IMR-90 (cell line): ENCODE measurements at regions not wholly inside any gene's neighbourhood (a gene's known extent, or its start where the extent isn't known, plus 50 kb on each side); places are given as distances from the start of the nearest gene placed in this dataset.

Experiments
- ATAC-seq: fragments of 200-7000 bp; cut with Tn5 transposase; 2 replicates; pipeline ENCODE4 v1.9.1; 2020; ENCODE audit warnings: low read depth, mild to moderate bottlenecking, moderate library complexity
- BruUV-seq: library from RNA; stranded (reverse); fragments of 400-500 nt; replicated peaks from 2 replicates; lab custom pipeline; 2021; lab: Mats Ljungman, UMichigan
- CTCF ChIA-PET: fragments of 300-600 bp; formaldehyde crosslinking; extraction: SDS; loops from one replicate; lab custom pipeline; 2021; ENCODE audit warnings: antibody characterized with exemption; lab: Yijun Ruan, JAX
- POLR2A ChIA-PET: fragments of 300-600 bp; sonication (Branson Sonifier 250); formaldehyde crosslinking; loops from one replicate; lab custom pipeline; 2022; ENCODE audit warnings: antibody characterized with exemption; ENCODE audit not compliant: unreplicated experiment; lab: Charles Lee
- DNase-seq: peaks from one replicate; pipeline ENCODE4 v3.0.0; 2013
- H2AFZ ChIP-seq: replicated peaks from 2 replicates; pipeline ENCODE3; 2013; ENCODE audit warnings: low read length, mild to moderate bottlenecking; ENCODE audit not compliant: poor library complexity
- H2AK5ac ChIP-seq: 2 replicates; pipeline ENCODE4 v1.6.1; 2013; ENCODE audit warnings: low read depth, low read length, inconsistent platforms
- H2AK9ac ChIP-seq: replicated peaks from 2 replicates; pipeline ENCODE3; 2013; ENCODE audit warnings: mild to moderate bottlenecking, low read depth, low read length, moderate library complexity; ENCODE audit not compliant: poor library complexity
- H2BK120ac ChIP-seq: 2 replicates; pipeline ENCODE4 v1.6.1; 2013; ENCODE audit warnings: low read depth, low read length, inconsistent platforms
- H2BK15ac ChIP-seq: 3 replicates; pipeline ENCODE4 v1.6.1; 2013; ENCODE audit warnings: low read depth, low read length, inconsistent platforms
- H2BK20ac ChIP-seq: 2 replicates; pipeline ENCODE4 v1.6.1; 2013; ENCODE audit warnings: low read depth, mild to moderate bottlenecking, inconsistent platforms, low read length, moderate library complexity
- H2BK5ac ChIP-seq: 2 replicates; pipeline ENCODE4 v1.6.1; 2013; ENCODE audit warnings: mild to moderate bottlenecking, low read depth, low read length, inconsistent platforms; ENCODE audit not compliant: poor library complexity, severe bottlenecking
- H3K14ac ChIP-seq: replicated peaks from 2 replicates; pipeline ENCODE4 v1.6.1; 2013; ENCODE audit warnings: low read depth, low read length, inconsistent platforms
- H3K18ac ChIP-seq: 2 replicates; pipeline ENCODE4 v1.6.1; 2013; ENCODE audit warnings: low read depth, low read length, control low read depth
- H3K23ac ChIP-seq: 2 replicates; pipeline ENCODE4 v1.6.1; 2013; ENCODE audit warnings: low read depth, low read length, inconsistent platforms
- H3K27ac ChIP-seq: 2 replicates; pipeline ENCODE4 v1.5.1; 2013; ENCODE audit warnings: mild to moderate bottlenecking, control low read depth, low read length; ENCODE audit not compliant: insufficient read depth
- H3K27me3 ChIP-seq: 2 replicates; pipeline ENCODE4 v1.6.1; 2013; ENCODE audit warnings: low read length; ENCODE audit not compliant: control insufficient read depth, insufficient read depth
- H3K36me3 ChIP-seq: 2 replicates; pipeline ENCODE4 v1.6.1; 2013; ENCODE audit warnings: low read length, mixed read lengths; ENCODE audit not compliant: control insufficient read depth, insufficient read depth
- H3K4ac ChIP-seq: 2 replicates; pipeline ENCODE4 v1.6.1; 2013; ENCODE audit warnings: low read depth, low read length, inconsistent platforms
- H3K4me1 ChIP-seq: 2 replicates; pipeline ENCODE4 v1.6.1; 2013; ENCODE audit warnings: low read length, mixed read lengths; ENCODE audit not compliant: control insufficient read depth, insufficient read depth
- H3K4me2 ChIP-seq: 2 replicates; pipeline ENCODE4 v1.6.1; 2013; ENCODE audit warnings: low read depth, mild to moderate bottlenecking, control low read depth, low read length, moderate library complexity
- H3K4me3 ChIP-seq: 2 replicates; pipeline ENCODE4 v1.5.1; 2013; ENCODE audit warnings: low read depth, mild to moderate bottlenecking, control low read depth, low read length, moderate library complexity; ENCODE audit not compliant: insufficient read depth
- H3K56ac ChIP-seq: 2 replicates; pipeline ENCODE4 v1.6.1; 2013; ENCODE audit warnings: low read length, inconsistent platforms; ENCODE audit not compliant: insufficient read depth; ENCODE audit errors: extremely low read depth
- H3K79me1 ChIP-seq, 2 experiments: 2 replicates each; pipeline ENCODE4 v1.6.1; 2013; ENCODE audit warnings: low read length in 2 of 2, inconsistent platforms in 1 of 2, low read depth in 1 of 2
- H3K9ac ChIP-seq: 2 replicates; pipeline ENCODE4 v1.6.1; 2013; ENCODE audit warnings: low read depth, low read length, control low read depth
- H3K9me1 ChIP-seq: 2 replicates; pipeline ENCODE4 v1.6.1; 2013; ENCODE audit warnings: low read length, inconsistent platforms; ENCODE audit not compliant: insufficient read depth
- H3K9me3 ChIP-seq: 2 replicates; pipeline ENCODE4 v1.6.1; 2013; ENCODE audit warnings: low read length; ENCODE audit not compliant: control insufficient read depth, insufficient read depth
- H4K20me1 ChIP-seq: 2 replicates; pipeline ENCODE4 v1.6.1; 2013; ENCODE audit warnings: low read length, inconsistent platforms; ENCODE audit not compliant: insufficient read depth
- H4K5ac ChIP-seq: 2 replicates; pipeline ENCODE4 v1.6.1; 2013; ENCODE audit warnings: mild to moderate bottlenecking, low read depth, low read length, control low read depth
- H4K8ac ChIP-seq, 2 experiments: 2 replicates each; pipeline ENCODE4 v1.6.1; 2013; ENCODE audit warnings: low read depth in 2 of 2, low read length in 2 of 2, control low read depth in 1 of 2, inconsistent platforms in 1 of 2
- H4K91ac ChIP-seq: 2 replicates; pipeline ENCODE4 v1.6.1; 2013; ENCODE audit warnings: low read depth, low read length, inconsistent platforms; ENCODE audit not compliant: insufficient read depth
- BHLHE40 ChIP-seq: fragments of 150-350 bp; IDR thresholded peaks from 2 replicates; pipeline ENCODE4 v1.6.1; 2016; ENCODE audit warnings: mild to moderate bottlenecking, low read depth, low read length
- CEBPB ChIP-seq: IDR thresholded peaks from 2 replicates; pipeline ENCODE4 v1.6.1; 2012; ENCODE audit warnings: low read depth, low read length, improper control_type of control experiment
- CHD1 ChIP-seq: IDR thresholded peaks from 2 replicates; pipeline ENCODE4 v1.6.1; 2012; ENCODE audit warnings: low read depth, low read length, improper control_type of control experiment
- ELK1 ChIP-seq: fragments of 150-350 bp; IDR thresholded peaks from 2 replicates; pipeline ENCODE4 v1.6.1; 2016; ENCODE audit warnings: low read depth, mild to moderate bottlenecking, low read length, moderate library complexity, borderline replicate concordance
- FOS ChIP-seq: fragments of 150-350 bp; IDR thresholded peaks from 2 replicates; pipeline ENCODE4 v1.6.1; 2016; ENCODE audit warnings: low read depth, low read length
- MAFK ChIP-seq: IDR thresholded peaks from 2 replicates; pipeline ENCODE4 v1.6.1; 2012; ENCODE audit warnings: low read depth, low read length, improper control_type of control experiment
- MAZ ChIP-seq: IDR thresholded peaks from 2 replicates; pipeline ENCODE4 v1.6.1; 2012; ENCODE audit warnings: low read depth, mild to moderate bottlenecking, low read length, improper control_type of control experiment, moderate library complexity, borderline replicate concordance
- MXI1 ChIP-seq: IDR thresholded peaks from 2 replicates; pipeline ENCODE4 v1.6.1; 2012; ENCODE audit warnings: low read depth, mild to moderate bottlenecking, low read length, moderate library complexity, borderline replicate concordance
- NFE2L2 ChIP-seq: fragments of 150-350 bp; IDR thresholded peaks from 2 replicates; pipeline ENCODE4 v1.6.1; 2016; ENCODE audit warnings: low read depth, mild to moderate bottlenecking, low read length
- POLR2A ChIP-seq: IDR thresholded peaks from 2 replicates; pipeline ENCODE4 v1.6.1; 2012; ENCODE audit warnings: mild to moderate bottlenecking, low read depth, low read length
- RCOR1 ChIP-seq: IDR thresholded peaks from 2 replicates; pipeline ENCODE4 v1.6.1; 2012; ENCODE audit warnings: mild to moderate bottlenecking, low read length, improper control_type of control experiment; ENCODE audit not compliant: insufficient replicate concordance
- RFX5 ChIP-seq: IDR thresholded peaks from 2 replicates; pipeline ENCODE4 v1.8.0; 2012; ENCODE audit warnings: low read depth, mild to moderate bottlenecking, low read length, moderate library complexity
- SMC3 ChIP-seq: fragments of 150-350 bp; IDR thresholded peaks from 2 replicates; pipeline ENCODE4 v1.6.1; 2016; ENCODE audit warnings: low read depth, mild to moderate bottlenecking, antibody characterized with exemption, low read length, moderate library complexity
- WGBS, 2 experiments: methylation state at CpG; one replicate each; pipeline versions ENCODE4 v1.1.5 to v1.1.7; 2013; ENCODE audit warnings: missing lambda C conversion rate in 2 of 2; ENCODE audit not compliant: insufficient read length in 1 of 2; ENCODE audit errors: extremely low coverage in 2 of 2; 5-methylcytosine and 5-hydroxymethylcytosine counted together
- dilution Hi-C: fragments of 300-500 bp; cut with HindIII; formaldehyde crosslinking; loops from one replicate; pipeline ENCODE4 v1.14.3; 2018; ENCODE audit warnings: low sequenced_read_pairs; ENCODE audit not compliant: unreplicated experiment
- in situ Hi-C: fragments of 300-500 bp; cut with MboI; formaldehyde crosslinking; loops from 3 replicates; pipeline ENCODE4 v1.14.3; 2019; ENCODE audit warnings: low sequenced_read_pairs, inconsistent platforms, mixed read lengths
- intact Hi-C: fragments of 100-400 bp; cut with micrococcal nuclease; formaldehyde crosslinking; loops from 2 replicates; pipeline ENCODE4 v1.10.0; 2022
- TF ChIP-seq, protein P1 (sequence below): conservative IDR thresholded peaks from 2 replicates; pipeline ENCODE4 v1.5.1; 2012; ENCODE audit warnings: mild to moderate bottlenecking, low read depth, low read length, improper control_type of control experiment
- TF ChIP-seq, protein P2 (sequence below): fragments of 150-350 bp; IDR thresholded peaks from 2 replicates; pipeline ENCODE4 v1.6.1; 2017; ENCODE audit warnings: mild to moderate bottlenecking, antibody characterized with exemption, low read length, low read depth

DNA sequence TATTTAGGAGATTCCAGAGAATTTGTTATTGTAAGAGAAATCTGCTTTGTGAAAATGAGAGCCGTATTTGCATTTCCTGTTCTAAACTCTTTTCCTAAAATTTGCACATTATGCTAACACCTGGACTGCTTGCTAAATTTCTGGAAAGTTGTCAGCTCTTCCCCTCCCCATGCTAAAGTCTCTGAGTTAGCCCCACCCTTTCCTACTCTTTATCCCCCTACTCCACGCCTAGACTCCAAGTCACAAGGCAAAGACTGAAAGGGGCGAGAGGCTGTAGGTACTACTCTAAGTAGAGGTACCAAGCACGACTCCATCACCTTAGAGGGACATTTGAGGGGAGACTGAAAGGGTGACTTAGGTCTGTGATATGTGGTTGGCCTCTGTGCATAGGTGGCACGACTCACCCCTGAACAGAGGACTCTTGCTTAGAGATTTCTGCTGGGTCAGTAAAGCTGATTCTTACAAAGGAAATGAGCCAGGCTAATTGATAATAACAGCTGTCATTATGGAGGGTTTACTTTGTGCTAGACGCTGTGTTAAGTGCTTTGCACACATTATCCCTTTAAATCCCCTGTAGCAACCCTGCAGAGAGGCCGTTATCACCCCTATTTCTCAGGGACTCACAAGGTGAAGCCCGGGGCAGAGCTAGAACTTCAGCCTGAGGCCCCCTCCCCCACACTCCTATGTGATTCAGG, 373.5 kb downstream of the EN1 start:
- dilution Hi-C loops (no loop called here), in situ Hi-C loops (no loop called here), intact Hi-C loops (no loop called here)
- DNase-seq (no peak), ATAC-seq (no peak)
- TF ChIP-seq ELK1 (no peak), SMC3 (no peak), RFX5 (no peak), CEBPB (no peak), POLR2A (no peak), FOS (no peak), MXI1 (no peak), RCOR1 (no peak), MAFK (no peak), MAZ (no peak), CHD1 (no peak), NFE2L2 (no peak), BHLHE40 (no peak)
- TF ChIP-seq, protein P1, sequence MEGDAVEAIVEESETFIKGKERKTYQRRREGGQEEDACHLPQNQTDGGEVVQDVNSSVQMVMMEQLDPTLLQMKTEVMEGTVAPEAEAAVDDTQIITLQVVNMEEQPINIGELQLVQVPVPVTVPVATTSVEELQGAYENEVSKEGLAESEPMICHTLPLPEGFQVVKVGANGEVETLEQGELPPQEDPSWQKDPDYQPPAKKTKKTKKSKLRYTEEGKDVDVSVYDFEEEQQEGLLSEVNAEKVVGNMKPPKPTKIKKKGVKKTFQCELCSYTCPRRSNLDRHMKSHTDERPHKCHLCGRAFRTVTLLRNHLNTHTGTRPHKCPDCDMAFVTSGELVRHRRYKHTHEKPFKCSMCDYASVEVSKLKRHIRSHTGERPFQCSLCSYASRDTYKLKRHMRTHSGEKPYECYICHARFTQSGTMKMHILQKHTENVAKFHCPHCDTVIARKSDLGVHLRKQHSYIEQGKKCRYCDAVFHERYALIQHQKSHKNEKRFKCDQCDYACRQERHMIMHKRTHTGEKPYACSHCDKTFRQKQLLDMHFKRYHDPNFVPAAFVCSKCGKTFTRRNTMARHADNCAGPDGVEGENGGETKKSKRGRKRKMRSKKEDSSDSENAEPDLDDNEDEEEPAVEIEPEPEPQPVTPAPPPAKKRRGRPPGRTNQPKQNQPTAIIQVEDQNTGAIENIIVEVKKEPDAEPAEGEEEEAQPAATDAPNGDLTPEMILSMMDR = no peak
- TF ChIP-seq, protein P2, sequence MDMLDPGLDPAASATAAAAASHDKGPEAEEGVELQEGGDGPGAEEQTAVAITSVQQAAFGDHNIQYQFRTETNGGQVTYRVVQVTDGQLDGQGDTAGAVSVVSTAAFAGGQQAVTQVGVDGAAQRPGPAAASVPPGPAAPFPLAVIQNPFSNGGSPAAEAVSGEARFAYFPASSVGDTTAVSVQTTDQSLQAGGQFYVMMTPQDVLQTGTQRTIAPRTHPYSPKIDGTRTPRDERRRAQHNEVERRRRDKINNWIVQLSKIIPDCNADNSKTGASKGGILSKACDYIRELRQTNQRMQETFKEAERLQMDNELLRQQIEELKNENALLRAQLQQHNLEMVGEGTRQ = no peak
- Histone ChIP-seq H3K4me3 (no peak overlapping the region), H2BK5ac (no peak overlapping the region), H3K4me1 (no peaks in the 10 kb centered on the region), H3K56ac (no peak overlapping the region), H3K27me3 (peaks cover 1% of the 10 kb centered on the region; the same call in 1 of the 2 replicates), H2AK5ac (no peak overlapping the region), H3K18ac (no peak overlapping the region), H3K36me3 (no peaks in the 10 kb centered on the region), H3K14ac (no peak overlapping the region), H3K4ac (no peak overlapping the region), H2AK9ac (no peak overlapping the region), H3K23ac (no peak overlapping the region), H4K91ac (no peak overlapping the region), H3K9ac (no peak overlapping the region), H3K4me2 (no peak overlapping the region), H3K9me3 (no peaks in the 10 kb centered on the region), H2BK15ac (no peak overlapping the region), H2AFZ (no peak overlapping the region), H3K27ac (no peak overlapping the region), H2BK20ac (no peak overlapping the region), H3K79me1 (no peaks in the 10 kb centered on the region), H2BK120ac (no peak overlapping the region), H4K20me1 (no peaks in the 10 kb centered on the region), H4K8ac (no peak overlapping the region), H4K5ac (no peak overlapping the region), H3K9me1 (no peaks in the 10 kb centered on the region)
- ChIA-PET CTCF (no interaction called here), POLR2A (no interaction called here)
- BruUV-seq = no TSS peak
- WGBS, 2 experiments = no CpG with 5 or more reads among the region's 8 CpGs
